Esophagus squamous epithelium (tissue), 5 donors: ENCODE measurements at regions not wholly inside any gene's neighbourhood (a gene's known extent, or its start where the extent isn't known, plus 50 kb on each side); places are given as distances from the start of the nearest gene placed in this dataset.

Experiments
- DNase-seq: peaks from one replicate; lab custom pipeline; 2025; lab: John Stamatoyannopoulos, UW
- H3K27ac ChIP-seq, 4 donors: fragments of 200-600 bp; sonication (generic); one replicate each; pipeline ENCODE4 v1.5.1; 2016 to 2019; ENCODE audit warnings: mild to moderate bottlenecking in 1 of 4
- H3K27me3 ChIP-seq, 4 donors: fragments of 200-600 bp; sonication (generic); 1 replicate in 3 of 4; 2 replicates in 1 of 4; pipeline versions ENCODE4 v1.5.1 to v1.6.0; 2017 to 2021; ENCODE audit warnings: antibody characterized with exemption in 1 of 4
- H3K36me3 ChIP-seq, 3 donors: fragments of 200-600 bp; sonication (generic); one replicate each; pipeline ENCODE4 v1.5.1; 2016 to 2019
- H3K4me1 ChIP-seq, 3 donors: fragments of 200-600 bp; sonication (generic); one replicate each; pipeline ENCODE4 v1.5.1; 2017 to 2019
- H3K4me3 ChIP-seq, 4 donors: fragments of 200-600 bp; sonication (generic); 1 replicate in 3 of 4; 2 replicates in 1 of 4; pipeline ENCODE4 v1.5.1; 2016 to 2019; ENCODE audit warnings: mild to moderate bottlenecking in 2 of 4, moderate library complexity in 1 of 4
- H3K9me3 ChIP-seq, 3 donors: fragments of 200-600 bp; sonication (generic); one replicate each; pipeline ENCODE4 v1.5.1; 2016 to 2019
- POLR2A ChIP-seq, 4 donors: fragments of 450-650 bp; IDR thresholded peaks; one replicate each; pipeline ENCODE4 v1.6.1; 2017; ENCODE audit warnings: antibody characterized with exemption in 4 of 4, mild to moderate bottlenecking in 4 of 4, moderate library complexity in 3 of 4
- WGBS, 2 donors: methylation state at CpG; one replicate each; pipeline ENCODE4 v1.1.5; 2018; 5-methylcytosine and 5-hydroxymethylcytosine counted together
- intact Hi-C: fragments of 100-400 bp; cut with DNase I; formaldehyde crosslinking; loops from one replicate; pipeline ENCODE4 v1.15.0; 2022
- TF ChIP-seq, protein P1 (sequence below), 6 experiments: fragments of 450-650 bp in 4 of 6; fragments of 200-600 bp in 2 of 6; sonication (generic) in 2 of 6; IDR thresholded peaks; one replicate each; pipeline ENCODE4 v1.5.1; 2016 to 2019; ENCODE audit warnings: antibody characterized with exemption in 6 of 6, mild to moderate bottlenecking in 4 of 6, moderate library complexity in 4 of 6
- donor health status: DM: yes; HTN: yes; CAD: no.

DNA sequence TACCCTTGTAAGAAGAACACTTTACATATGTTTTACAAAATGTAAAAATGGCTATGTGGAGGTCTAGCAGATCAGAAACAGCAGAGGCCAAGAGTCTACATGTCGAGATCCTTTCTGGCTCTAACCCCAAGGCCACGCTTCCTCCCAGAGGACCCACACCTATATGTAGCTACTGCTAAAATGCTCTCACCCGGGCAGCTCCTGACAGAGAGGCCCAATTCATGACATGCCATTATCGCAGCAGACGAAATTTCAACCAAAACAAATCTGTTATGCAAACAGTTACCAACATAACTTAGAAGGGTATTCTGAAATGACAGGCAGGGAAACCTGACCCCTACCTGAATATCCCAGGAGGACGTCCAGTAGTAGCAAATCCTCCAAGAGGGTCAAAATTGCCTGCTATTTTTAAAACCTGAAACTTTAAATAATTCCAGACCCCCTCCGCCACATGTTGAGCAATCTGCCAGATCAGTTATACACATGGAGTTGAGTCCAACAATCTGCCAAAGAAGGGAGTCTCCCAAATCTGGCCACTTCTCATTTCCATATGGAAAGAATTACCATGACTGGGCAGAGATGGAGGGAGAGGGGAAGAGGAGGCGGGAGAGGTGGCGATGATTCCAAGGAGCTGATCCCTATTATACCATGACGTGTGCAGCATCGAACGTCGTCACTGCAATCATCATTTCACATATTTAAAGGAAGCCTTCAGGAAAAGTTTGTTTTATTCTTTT lies 192.9 kb upstream of the TBL1X start:
- no peaks in the 10 kb centered on the region for H3K4me1 ChIP-seq
- intact Hi-C loops: no loop called here

GRCh38 chrX:9273744-9274143 lies 191.1 kb upstream of the TBL1X start:
- intact Hi-C loops: no loop called here

More for the DNA sequence above, 192.9 kb upstream of the TBL1X start:
- DNase-seq: no peak
- WGBS, 2 donors: 65 to 80% methylated on average over 9 to 13 of the region's 13 CpGs
- Histone ChIP-seq H3K27me3 (no peaks in the 10 kb centered on the region), H3K36me3 (no peaks in the 10 kb centered on the region), H3K4me3 (no peak overlapping the region), H3K9me3 (no peaks in the 10 kb centered on the region), H3K27ac (no peak overlapping the region)
- TF ChIP-seq POLR2A (IDR thresholded peaks at IDR 0.05): no peak
- TF ChIP-seq, protein P1, sequence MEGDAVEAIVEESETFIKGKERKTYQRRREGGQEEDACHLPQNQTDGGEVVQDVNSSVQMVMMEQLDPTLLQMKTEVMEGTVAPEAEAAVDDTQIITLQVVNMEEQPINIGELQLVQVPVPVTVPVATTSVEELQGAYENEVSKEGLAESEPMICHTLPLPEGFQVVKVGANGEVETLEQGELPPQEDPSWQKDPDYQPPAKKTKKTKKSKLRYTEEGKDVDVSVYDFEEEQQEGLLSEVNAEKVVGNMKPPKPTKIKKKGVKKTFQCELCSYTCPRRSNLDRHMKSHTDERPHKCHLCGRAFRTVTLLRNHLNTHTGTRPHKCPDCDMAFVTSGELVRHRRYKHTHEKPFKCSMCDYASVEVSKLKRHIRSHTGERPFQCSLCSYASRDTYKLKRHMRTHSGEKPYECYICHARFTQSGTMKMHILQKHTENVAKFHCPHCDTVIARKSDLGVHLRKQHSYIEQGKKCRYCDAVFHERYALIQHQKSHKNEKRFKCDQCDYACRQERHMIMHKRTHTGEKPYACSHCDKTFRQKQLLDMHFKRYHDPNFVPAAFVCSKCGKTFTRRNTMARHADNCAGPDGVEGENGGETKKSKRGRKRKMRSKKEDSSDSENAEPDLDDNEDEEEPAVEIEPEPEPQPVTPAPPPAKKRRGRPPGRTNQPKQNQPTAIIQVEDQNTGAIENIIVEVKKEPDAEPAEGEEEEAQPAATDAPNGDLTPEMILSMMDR (IDR thresholded peaks at IDR 0.05): no peak

DNA sequence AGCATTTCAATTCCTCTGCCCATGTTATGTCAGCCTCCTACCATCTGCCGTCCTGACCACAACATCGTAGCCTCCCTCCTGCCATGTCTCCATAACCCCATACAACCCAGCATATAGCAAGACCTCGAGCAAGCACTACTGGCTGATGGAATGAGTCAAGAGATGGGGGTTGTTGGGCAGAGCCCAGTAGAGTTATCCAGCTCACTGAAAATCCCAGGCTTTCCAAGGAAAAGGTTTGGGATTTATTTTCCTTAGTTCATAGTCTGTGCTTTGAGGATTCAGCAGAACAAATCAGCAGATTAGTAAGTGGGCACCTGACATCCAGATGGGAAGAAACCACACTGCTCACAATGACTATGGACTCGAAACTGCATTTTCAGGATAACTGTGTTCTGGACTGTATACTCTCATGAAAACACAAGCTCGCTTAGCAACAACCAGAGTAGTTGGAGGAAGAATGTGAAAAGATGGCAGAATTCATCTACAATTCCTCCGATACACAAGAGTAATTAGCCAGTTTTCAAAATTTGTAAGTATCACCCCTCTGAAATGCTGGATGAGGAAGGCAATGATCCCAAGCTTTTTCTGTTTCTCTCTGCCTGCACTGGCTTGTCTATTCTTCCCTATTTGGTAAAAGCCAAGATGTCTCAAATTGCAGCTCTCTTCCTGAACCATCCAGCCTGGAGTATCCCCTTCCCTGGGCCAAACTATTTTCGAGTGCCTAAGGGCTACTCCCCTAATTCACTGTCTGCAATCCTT lies 186.2 kb upstream of the TBL1X start:
- no peak for TF ChIP-seq POLR2A (IDR thresholded peaks at IDR 0.05)
- TF ChIP-seq, protein P1 (IDR thresholded peaks at IDR 0.05): no peak
- WGBS, 2 donors: 70 to 74% methylated on average over 7 of the region's 7 CpGs
- H3K36me3 ChIP-seq: no peaks in the 10 kb centered on the region
- H3K4me3 ChIP-seq: no peak overlapping the region
- intact Hi-C loops: no loop called here
- no peaks in the 10 kb centered on the region for H3K9me3 ChIP-seq
- H3K27ac ChIP-seq: peak overlapping the region in 1 of 4 donors; percentile 29
- no peaks in the 10 kb centered on the region for H3K27me3 ChIP-seq
- no peaks in the 10 kb centered on the region for H3K4me1 ChIP-seq
- DNase-seq: no peak

More at GRCh38 chrX:9273744-9274143, 191.1 kb upstream of the TBL1X start:
- no peaks in the 10 kb centered on the region for H3K4me1 ChIP-seq
- WGBS, 2 donors: 89 to 100% methylated on average over 1 of the region's 1 CpG
- no peak overlapping the region for H3K27ac ChIP-seq
- no peaks in the 10 kb centered on the region for H3K36me3 ChIP-seq
- TF ChIP-seq, protein P1 (IDR thresholded peaks at IDR 0.05): no peak
- no peak for TF ChIP-seq POLR2A (IDR thresholded peaks at IDR 0.05)
- H3K27me3 ChIP-seq: no peaks in the 10 kb centered on the region
- H3K4me3 ChIP-seq: no peak overlapping the region
- no peaks in the 10 kb centered on the region for H3K9me3 ChIP-seq
- DNase-seq: no peak

DNA sequence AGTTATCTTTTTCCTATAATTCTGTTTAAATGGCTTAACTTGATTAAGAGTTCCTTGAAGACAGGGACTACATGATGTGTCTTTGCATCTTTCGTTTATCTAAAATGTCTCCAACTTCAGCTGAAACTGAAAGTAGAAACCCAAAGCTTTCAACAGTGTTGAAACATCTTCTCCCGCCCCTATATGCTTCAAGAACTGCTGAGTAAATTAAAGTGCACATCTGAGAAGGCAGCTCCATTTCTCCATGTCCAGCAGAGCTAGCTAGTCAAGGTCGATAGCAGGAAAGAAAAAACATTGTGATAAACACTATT lies 185.7 kb upstream of the TBL1X start:
- no peaks in the 10 kb centered on the region for H3K4me1 ChIP-seq
- 25 to 39% methylated on average over 3 of the region's 3 CpGs for WGBS, 2 donors
- no peaks in the 10 kb centered on the region for H3K9me3 ChIP-seq
- no peaks in the 10 kb centered on the region for H3K27me3 ChIP-seq
- intact Hi-C loops: no loop called here
- DNase-seq: no peak
- no peaks in the 10 kb centered on the region for H3K36me3 ChIP-seq
- no peak overlapping the region for H3K4me3 ChIP-seq
- H3K27ac ChIP-seq: peak overlapping the region in 1 of 4 donors; percentile 29
- TF ChIP-seq, protein P1 (IDR thresholded peaks at IDR 0.05): no peak
- no peak for TF ChIP-seq POLR2A (IDR thresholded peaks at IDR 0.05)

- H3K4me3 ChIP-seq: no peak overlapping the region
- no peaks in the 10 kb centered on the region for H3K4me1 ChIP-seq
- no peak overlapping the region for H3K27ac ChIP-seq
- WGBS, 2 donors: 81 to 100% methylated on average over 1 to 3 of the region's 6 CpGs
- no peaks in the 10 kb centered on the region for H3K9me3 ChIP-seq
- no peak for DNase-seq
- H3K36me3 ChIP-seq: no peaks in the 10 kb centered on the region
- no peaks in the 10 kb centered on the region for H3K27me3 ChIP-seq
- intact Hi-C loops: no loop called here
- TF ChIP-seq, protein P1 (IDR thresholded peaks at IDR 0.05): no peak
- no peak for TF ChIP-seq POLR2A (IDR thresholded peaks at IDR 0.05)
These were observed 184.0 kb upstream of the TBL1X start for GRCh38 chrX:9280831-9281230.
